ENCODE measurements at regions not wholly inside any gene's neighbourhood (a gene's known extent, or its start where the extent isn't known, plus 50 kb on each side); places are given as distances from the start of the nearest gene placed in this dataset.

GRCh38 chr1:212192261-212192998 is 92.8 kb upstream of the PPP2R5A start:
- peaks cover 7% of the 10 kb centered on the region; the same call in 1 of the 2 replicates for H3K9me1 ChIP-seq (ENCODE audit: insufficient read depth, low read length)
- no peak overlapping the region for H2AK9ac ChIP-seq (replicated peaks; ENCODE audit: low read depth, low read length, poor library complexity)
- H4K5ac ChIP-seq (ENCODE audit: low read depth, low read length): no peak overlapping the region
- no TSS peak for BruUV-seq (replicated peaks)
- no peak overlapping the region for H3K23ac ChIP-seq (ENCODE audit: low read depth, low read length)
- H3K4me2 ChIP-seq (ENCODE audit: low read depth, low read length): no peak overlapping the region
- DNase-seq: no peak
- H2AK5ac ChIP-seq (ENCODE audit: low read depth, low read length): no peak overlapping the region
- no peak overlapping the region for H2BK20ac ChIP-seq (ENCODE audit: low read depth, low read length)
- no peaks in the 10 kb centered on the region for H3K79me1 ChIP-seq (ENCODE audit: low read depth in 1 of 2, low read length in 2 of 2)
- intact Hi-C loops (cut with micrococcal nuclease): no loop called here
- ChIA-PET CTCF (no interaction called here), POLR2A (ENCODE audit: unreplicated experiment) (no interaction called here)
- no peaks in the 10 kb centered on the region for H3K36me3 ChIP-seq (ENCODE audit: control insufficient read depth, insufficient read depth, low read length)
- H2AFZ ChIP-seq (replicated peaks; ENCODE audit: low read length, poor library complexity): no peak overlapping the region
- no peak overlapping the region for H2BK5ac ChIP-seq (ENCODE audit: low read depth, low read length, poor library complexity, severe bottlenecking)
- H3K18ac ChIP-seq (ENCODE audit: low read depth, low read length): no peak overlapping the region
- no peak overlapping the region for H3K9ac ChIP-seq (ENCODE audit: low read depth, low read length)
- in situ Hi-C loops (cut with MboI; ENCODE audit: low sequenced_read_pairs): no loop called here
- no peak overlapping the region for H3K56ac ChIP-seq (ENCODE audit: extremely low read depth, insufficient read depth, low read length)
- no peaks in the 10 kb centered on the region for H3K4me1 ChIP-seq (ENCODE audit: control insufficient read depth, insufficient read depth, low read length)
- no peak overlapping the region for H4K8ac ChIP-seq (ENCODE audit: low read depth in 2 of 2, low read length in 2 of 2)
- H3K9me3 ChIP-seq (ENCODE audit: control insufficient read depth, insufficient read depth, low read length): no peaks in the 10 kb centered on the region
- ATAC-seq (ENCODE audit: low read depth): no peak
- no peak overlapping the region for H4K91ac ChIP-seq (ENCODE audit: insufficient read depth, low read depth, low read length)
- H4K20me1 ChIP-seq (ENCODE audit: insufficient read depth, low read length): no peaks in the 10 kb centered on the region
- no peak overlapping the region for H3K4me3 ChIP-seq (ENCODE audit: insufficient read depth, low read depth, low read length)
- no peaks in the 10 kb centered on the region for H3K27me3 ChIP-seq (ENCODE audit: control insufficient read depth, insufficient read depth, low read length)
- TF ChIP-seq MAZ (IDR thresholded peaks at IDR 0.05; ENCODE audit: borderline replicate concordance, low read depth, low read length) (no peak), POLR2A (IDR thresholded peaks at IDR 0.05; ENCODE audit: low read depth, low read length) (no peak), MAFK (IDR thresholded peaks at IDR 0.05; ENCODE audit: low read depth, low read length) (no peak), RAD21 (IDR thresholded peaks at IDR 0.05; ENCODE audit: low read length) (no peak), CHD1 (IDR thresholded peaks at IDR 0.05; ENCODE audit: low read depth, low read length) (no peak)
- no peak overlapping the region for H3K27ac ChIP-seq (ENCODE audit: insufficient read depth, low read length)
- no peak overlapping the region for H2BK120ac ChIP-seq (ENCODE audit: low read depth, low read length)
- dilution Hi-C loops (cut with HindIII; ENCODE audit: low sequenced_read_pairs, unreplicated experiment): no loop called here
- WGBS, 2 experiments (ENCODE audit: extremely low coverage in 2 of 2, insufficient read length in 1 of 2): no CpG with 5 or more reads among the region's 2 CpGs
- H3K4ac ChIP-seq (ENCODE audit: low read depth, low read length): no peak overlapping the region
- H3K14ac ChIP-seq (replicated peaks; ENCODE audit: low read depth, low read length): no peak overlapping the region
- H2BK15ac ChIP-seq (ENCODE audit: low read depth, low read length): no peak overlapping the region
